GM18511 (cell line): ENCODE measurements at regions not wholly inside any gene's neighbourhood (a gene's known extent, or its start where the extent isn't known, plus 50 kb on each side); places are given as distances from the start of the nearest gene placed in this dataset.
"Not testable (repeated sequence)": the region's sequence is repeated elsewhere in the genome, so short reads cannot be mapped to it uniquely, and the experiment has no call there.

Source experiments
- ATAC-seq: cut with Tn5 transposase; IDR thresholded peaks from one replicate; pipeline ENCODE4 v1.9.1; 2021; ENCODE audit warnings: mild to moderate bottlenecking, moderate library complexity; ENCODE audit not compliant: unreplicated experiment

GRCh38 chr13:50225193-50226155, 210.2 kb downstream of the KCNRG start:
- no peak for ATAC-seq

GRCh38 chr13:50226515-50227155, 211.4 kb downstream of the KCNRG start:
- peak; percentile 63 for ATAC-seq

GRCh38 chr13:50227361-50227760, 212.1 kb downstream of the KCNRG start:
- ATAC-seq = no peak

- no peak for ATAC-seq
Observed at GRCh38 chr13:50228527-50228926, 213.3 kb downstream of the KCNRG start.

GRCh38 chr13:50229960-50230661, 214.9 kb downstream of the KCNRG start:
- ATAC-seq = no peak

GRCh38 chr13:50230662-50230978, 215.4 kb downstream of the KCNRG start:
- no peak for ATAC-seq

- not testable (repeated sequence) for ATAC-seq
Observed at GRCh38 chr13:50233574-50233973, 218.3 kb downstream of the KCNRG start.

GRCh38 chr13:50235604-50236342, 220.5 kb downstream of the KCNRG start:
- no peak for ATAC-seq

GRCh38 chr13:50236898-50237318, 221.7 kb downstream of the KCNRG start:
- peak; percentile 98 for ATAC-seq

GRCh38 chr13:50238922-50239321, 223.7 kb downstream of the KCNRG start:
- ATAC-seq = no peak

- ATAC-seq = no peak
Observed at GRCh38 chr13:50241479-50241878, 226.2 kb downstream of the KCNRG start.

- no peak for ATAC-seq
Observed at GRCh38 chr13:50243931-50244330, 228.7 kb downstream of the KCNRG start.

- ATAC-seq = no peak
Observed at GRCh38 chr13:50244355-50244712, 229.1 kb downstream of the KCNRG start.

GRCh38 chr13:50244713-50245574, 229.7 kb downstream of the KCNRG start:
- ATAC-seq = peak; percentile 93

GRCh38 chr13:50247223-50247622, 232.0 kb downstream of the KCNRG start:
- no peak for ATAC-seq

- no peak for ATAC-seq
Observed at GRCh38 chr13:50248516-50249143, 233.4 kb downstream of the KCNRG start.

GRCh38 chr13:50249144-50249521, 233.9 kb downstream of the KCNRG start:
- ATAC-seq = no peak

- no peak for ATAC-seq
Observed at GRCh38 chr13:50250401-50250800, 235.2 kb downstream of the KCNRG start.

- no peak for ATAC-seq
Observed at GRCh38 chr13:50255639-50256038, 240.4 kb downstream of the KCNRG start.
